Fibroblast of skin of left quadriceps (primary cell): ENCODE measurements at regions not wholly inside any gene's neighbourhood (a gene's known extent, or its start where the extent isn't known, plus 50 kb on each side); places are given as distances from the start of the nearest gene placed in this dataset.

Experiments
- DNase-seq, 2 experiments: peaks; one replicate each; pipeline ENCODE4 v3.0.0-alpha.2; 2013; ENCODE audit warnings: low read depth in 2 of 2

GRCh38 chr2:7592618-7593140 lies 675.5 kb downstream of the RNF144A start:
- DNase-seq: no peak

GRCh38 chr2:7593360-7593759 lies 676.1 kb downstream of the RNF144A start:
- DNase-seq: peak in 1 of 2 experiments; percentile 11

GRCh38 chr2:7594211-7594610 lies 677.0 kb downstream of the RNF144A start:
- no peak for DNase-seq

GRCh38 chr2:7595206-7595605 lies 678.0 kb downstream of the RNF144A start:
- no peak for DNase-seq

- no peak for DNase-seq
These were observed 681.2 kb downstream of the RNF144A start for GRCh38 chr2:7598402-7598801.

- no peak for DNase-seq
These were observed 682.4 kb downstream of the RNF144A start for GRCh38 chr2:7599462-7600258.

GRCh38 chr2:7601990-7602389 lies 684.8 kb downstream of the RNF144A start:
- DNase-seq: no peak

GRCh38 chr2:7604456-7604855 lies 687.2 kb downstream of the RNF144A start:
- DNase-seq: no peak

- DNase-seq: no peak
These were observed 690.4 kb downstream of the RNF144A start for GRCh38 chr2:7607441-7608173.

GRCh38 chr2:7609556-7609955 lies 692.3 kb downstream of the RNF144A start:
- no peak for DNase-seq

- DNase-seq: no peak
These were observed 692.8 kb downstream of the RNF144A start for GRCh38 chr2:7609974-7610373.

GRCh38 chr2:7611750-7612149 lies 694.5 kb downstream of the RNF144A start:
- DNase-seq: no peak

- peak in 1 of 2 experiments; percentile 20 for DNase-seq
These were observed 695.8 kb downstream of the RNF144A start for GRCh38 chr2:7612969-7613368.

- DNase-seq: no peak
These were observed 696.6 kb downstream of the RNF144A start for GRCh38 chr2:7613831-7614230.

GRCh38 chr2:7618031-7618430 lies 700.8 kb downstream of the RNF144A start:
- no peak for DNase-seq

- no peak for DNase-seq
These were observed 702.2 kb downstream of the RNF144A start for GRCh38 chr2:7619203-7619970.

GRCh38 chr2:7620255-7620654 lies 703.0 kb downstream of the RNF144A start:
- no peak for DNase-seq

GRCh38 chr2:7621018-7621814 lies 704.0 kb downstream of the RNF144A start:
- no peak for DNase-seq

- no peak for DNase-seq
These were observed 708.4 kb downstream of the RNF144A start for GRCh38 chr2:7625392-7626138.

- DNase-seq: no peak
These were observed 708.9 kb downstream of the RNF144A start for GRCh38 chr2:7626139-7626537.

- DNase-seq: no peak
These were observed 710.4 kb downstream of the RNF144A start for GRCh38 chr2:7627583-7627982.
